PC-9 (cell line): ENCODE measurements at regions not wholly inside any gene's neighbourhood (a gene's known extent, or its start where the extent isn't known, plus 50 kb on each side); places are given as distances from the start of the nearest gene placed in this dataset.

ENCODE experiments used
- BruUV-seq: library from RNA; stranded (reverse); fragments of 400-500 nt; replicated peaks from 2 replicates; lab custom pipeline; 2021; lab: Mats Ljungman, UMichigan
- CTCF ChIA-PET: fragments of 300-600 bp; sonication (Branson Sonifier 250); formaldehyde crosslinking; loops from one replicate; lab custom pipeline; 2022; ENCODE audit warnings: antibody characterized with exemption; lab: Charles Lee
- POLR2A ChIA-PET: fragments of 300-600 bp; sonication (Branson Sonifier 250); formaldehyde crosslinking; loops from one replicate; lab custom pipeline; 2022; ENCODE audit warnings: antibody characterized with exemption; ENCODE audit not compliant: unreplicated experiment; lab: Charles Lee
- DNase-seq, 2 experiments: peaks; one replicate each; pipeline versions ENCODE4 v3.0.0 to v3.0.0-alpha.2; 2015 to 2022; ENCODE audit warnings: mixed read lengths in 1 of 2
- H2AFZ ChIP-seq: fragments of 200-600 bp; sonication (generic); 2 replicates; pipeline ENCODE4 v1.8.1; 2017; ENCODE audit warnings: antibody characterized with exemption
- H3F3A ChIP-seq: fragments of 200-600 bp; sonication (generic); 2 replicates; pipeline ENCODE4 v1.8.1; 2017; ENCODE audit warnings: antibody characterized with exemption, mild to moderate bottlenecking, low read depth; ENCODE audit not compliant: insufficient read depth
- H3K27ac ChIP-seq: fragments of 200-600 bp; sonication (generic); 2 replicates; pipeline ENCODE4 v1.6.1; 2016; ENCODE audit warnings: mixed run types
- H3K27me3 ChIP-seq: fragments of 200-600 bp; sonication (generic); 2 replicates; pipeline ENCODE4 v1.6.1; 2016; ENCODE audit warnings: low read depth, mixed run types; ENCODE audit not compliant: insufficient read depth
- H3K36me3 ChIP-seq: fragments of 200-600 bp; sonication (generic); 2 replicates; pipeline ENCODE4 v1.6.1; 2016; ENCODE audit warnings: low read depth, mixed run types
- H3K4me1 ChIP-seq: fragments of 200-600 bp; sonication (generic); replicated peaks from 2 replicates; pipeline ENCODE4 v1.6.1; 2016; ENCODE audit warnings: mixed run types; ENCODE audit not compliant: insufficient read depth
- H3K4me2 ChIP-seq: fragments of 200-600 bp; sonication (generic); 2 replicates; pipeline ENCODE4 v1.6.1; 2017; ENCODE audit warnings: mixed run types
- H3K4me3 ChIP-seq: fragments of 200-600 bp; sonication (generic); 2 replicates; pipeline ENCODE4 v1.6.1; 2016; ENCODE audit warnings: mixed run types
- H3K79me2 ChIP-seq: fragments of 200-600 bp; sonication (generic); 2 replicates; pipeline ENCODE4 v1.6.1; 2017; ENCODE audit warnings: low read depth, mixed run types
- H3K9me2 ChIP-seq: fragments of 200-600 bp; sonication (generic); 2 replicates; pipeline ENCODE4 v1.8.1; 2017; ENCODE audit warnings: mild to moderate bottlenecking; ENCODE audit not compliant: insufficient read depth
- H3K9me3 ChIP-seq: fragments of 200-600 bp; sonication (generic); 2 replicates; pipeline ENCODE4 v1.8.1; 2016; ENCODE audit warnings: low read depth; ENCODE audit not compliant: insufficient read depth
- H4K20me1 ChIP-seq: fragments of 200-600 bp; sonication (generic); 2 replicates; pipeline ENCODE4 v1.8.1; 2017; ENCODE audit not compliant: insufficient read depth
- CTCF ChIP-seq: fragments of 200-600 bp; sonication (generic); conservative IDR thresholded peaks from 2 replicates; pipeline ENCODE4 v1.6.1; 2017; ENCODE audit warnings: mixed run types, antibody characterized with exemption, mild to moderate bottlenecking, moderate library complexity
- EZH2 ChIP-seq: fragments of 200-600 bp; sonication (generic); IDR thresholded peaks from 2 replicates; pipeline ENCODE4 v1.8.0; 2017; ENCODE audit warnings: antibody characterized with exemption, low read depth
- intact Hi-C: fragments of 100-400 bp; cut with micrococcal nuclease; formaldehyde crosslinking; loops from one replicate; pipeline ENCODE4 v1.10.0; 2022; ENCODE audit not compliant: unreplicated experiment

GRCh38 chr5:72741805-72742204 lies 74.7 kb upstream of the TNPO1 start:
- no TSS peak for BruUV-seq
- Histone ChIP-seq H3K9me2 (0 out of 2 replicates have a peak, but pooled peaks cover 4% of the 10 kb centered on the region), H3K4me3 (no peak overlapping the region), H3K36me3 (no peaks in the 10 kb centered on the region), H3F3A (no peaks in the 10 kb centered on the region), H3K27ac (no peak overlapping the region), H3K27me3 (no peaks in the 10 kb centered on the region), H2AFZ (no peak overlapping the region), H3K9me3 (no peaks in the 10 kb centered on the region), H3K4me1 (no peaks in the 10 kb centered on the region), H3K4me2 (no peak overlapping the region), H4K20me1 (no peaks in the 10 kb centered on the region), H3K79me2 (no peaks in the 10 kb centered on the region)
- no peak for DNase-seq
- ChIA-PET POLR2A (no interaction called here), CTCF (no interaction called here)
- intact Hi-C loops: no loop called here
- no peak for TF ChIP-seq EZH2
- TF ChIP-seq CTCF: no peak

GRCh38 chr5:72733810-72734209 lies 82.7 kb upstream of the TNPO1 start:
- H3K36me3 ChIP-seq: no peaks in the 10 kb centered on the region
- H3K27me3 ChIP-seq: no peaks in the 10 kb centered on the region
- intact Hi-C loops: no loop called here
- no peak overlapping the region for H3K27ac ChIP-seq
- no peaks in the 10 kb centered on the region for H3K79me2 ChIP-seq
- ChIA-PET POLR2A (no interaction called here), CTCF (no interaction called here)
- H3K4me2 ChIP-seq: no peak overlapping the region
- H3K9me3 ChIP-seq: no peaks in the 10 kb centered on the region
- BruUV-seq: no TSS peak
- no peaks in the 10 kb centered on the region for H4K20me1 ChIP-seq
- TF ChIP-seq EZH2 (no peak), CTCF (no peak)
- no peaks in the 10 kb centered on the region for H3K9me2 ChIP-seq
- H3F3A ChIP-seq: no peaks in the 10 kb centered on the region
- DNase-seq: no peak
- H3K4me3 ChIP-seq: no peak overlapping the region
- no peaks in the 10 kb centered on the region for H3K4me1 ChIP-seq
- no peak overlapping the region for H2AFZ ChIP-seq

- no peaks in the 10 kb centered on the region for H3K27me3 ChIP-seq
- H3F3A ChIP-seq: peaks cover 11% of the 10 kb centered on the region
- no peaks in the 10 kb centered on the region for H3K9me2 ChIP-seq
- no peaks in the 10 kb centered on the region for H4K20me1 ChIP-seq
- no peaks in the 10 kb centered on the region for H3K36me3 ChIP-seq
- BruUV-seq: no TSS peak
- peak; percentile 29 to 88 for DNase-seq
- peaks cover 33% of the 10 kb centered on the region for H3K4me1 ChIP-seq
- H3K4me3 ChIP-seq: no peak overlapping the region
- peak overlapping the region; percentile 55 for H3K4me2 ChIP-seq
- CTCF ChIA-PET: no interaction called here
- no peaks in the 10 kb centered on the region for H3K79me2 ChIP-seq
- H2AFZ ChIP-seq: no peak overlapping the region
- TF ChIP-seq CTCF (no peak), EZH2 (no peak)
- POLR2A ChIA-PET: no interaction called here
- peak overlapping the region; percentile 74 for H3K27ac ChIP-seq
- no peaks in the 10 kb centered on the region; the same call in 1 of the 2 replicates for H3K9me3 ChIP-seq
- intact Hi-C loops: loop anchor here (5.0 kb wide), 1 partner anchor 111 kb away; no protein-coding TSS in a partner anchor
Observed at GRCh38 chr5:72723581-72723980, 92.9 kb upstream of the TNPO1 start.
